ENCODE measurements at regions not wholly inside any gene's neighbourhood (a gene's known extent, or its start where the extent isn't known, plus 50 kb on each side); places are given as distances from the start of the nearest gene placed in this dataset.

GRCh38 chr12:130093380-130093779 is 68.9 kb upstream of the FZD10 start:
- TF ChIP-seq CTCF (IDR thresholded peaks at IDR 0.05; ENCODE audit: poor library complexity, severe bottlenecking) (no peak), EZH2 (IDR thresholded peaks at IDR 0.05; ENCODE audit: borderline replicate concordance, insufficient read depth, low read length, poor library complexity, severe bottlenecking) (no peak), EP300 (conservative IDR thresholded peaks at IDR 0.05; ENCODE audit: poor library complexity, severe bottlenecking) (no peak), POLR2AphosphoS5 (IDR thresholded peaks at IDR 0.05) (no peak), TAF1 (IDR thresholded peaks at IDR 0.05; ENCODE audit: low read depth) (no peak), RAD21 (conservative IDR thresholded peaks at IDR 0.05) (no peak), REST (IDR thresholded peaks at IDR 0.05; ENCODE audit: borderline replicate concordance) (no peak), SMC3 (conservative IDR thresholded peaks at IDR 0.05; ENCODE audit: poor library complexity) (no peak), MXI1 (conservative IDR thresholded peaks at IDR 0.05; ENCODE audit: poor library complexity, severe bottlenecking) (no peak)

Data from neural cell (in vitro differentiated cells).